ENCODE measurements at regions not wholly inside any gene's neighbourhood (a gene's known extent, or its start where the extent isn't known, plus 50 kb on each side); places are given as distances from the start of the nearest gene placed in this dataset.

- DNase-seq (ENCODE audit: low read depth) (no peak), FAIRE-seq (no peak)
- Histone ChIP-seq H3K27me3 (ENCODE audit: control insufficient read depth, insufficient read depth, low read length) (no peaks in the 10 kb centered on the region), H3K4me3 (ENCODE audit: low read depth, low read length) (no peak overlapping the region), H3K36me3 (ENCODE audit: control insufficient read depth, insufficient read depth, low read length) (no peaks in the 10 kb centered on the region)
- no peak for TF ChIP-seq CTCF (IDR thresholded peaks at IDR 0.05; ENCODE audit: insufficient read depth, low read length, severe bottlenecking)
Measured at GRCh38 chr14:84819528-84819927, 710.4 kb upstream of the FLRT2 start.

GRCh38 chr14:84825481-84826251, 704.3 kb upstream of the FLRT2 start:
- Histone ChIP-seq H3K36me3 (ENCODE audit: control insufficient read depth, insufficient read depth, low read length) (no peaks in the 10 kb centered on the region), H3K4me3 (ENCODE audit: low read depth, low read length) (no peak overlapping the region), H3K27me3 (ENCODE audit: control insufficient read depth, insufficient read depth, low read length) (no peaks in the 10 kb centered on the region)
- TF ChIP-seq CTCF (IDR thresholded peaks at IDR 0.05; ENCODE audit: insufficient read depth, low read length, severe bottlenecking): no peak
- no peak for FAIRE-seq
- DNase-seq (ENCODE audit: low read depth): peak; percentile 87

DNA sequence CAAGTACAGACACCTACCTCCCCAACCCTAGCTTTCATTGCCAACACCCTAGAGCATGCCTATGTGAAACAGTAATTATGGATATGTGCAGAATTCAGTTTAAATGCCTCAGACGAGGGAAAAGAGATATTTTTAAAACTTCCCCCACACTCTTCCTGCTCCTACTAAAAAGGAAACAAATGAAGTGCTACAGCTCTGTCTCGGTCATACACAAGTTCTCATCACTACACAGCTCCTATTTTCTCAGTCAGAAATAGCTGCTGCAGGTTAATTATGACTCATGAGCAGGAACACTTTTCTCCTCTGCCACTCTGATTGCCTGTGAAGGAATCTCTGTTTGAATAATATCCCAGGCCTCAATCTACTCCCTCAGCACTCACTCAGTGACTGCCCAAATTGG, 703.6 kb upstream of the FLRT2 start:
- H3K4me3 ChIP-seq (ENCODE audit: low read depth, low read length): no peak overlapping the region
- H3K27me3 ChIP-seq (ENCODE audit: control insufficient read depth, insufficient read depth, low read length): no peaks in the 10 kb centered on the region
- no peak for TF ChIP-seq CTCF (IDR thresholded peaks at IDR 0.05; ENCODE audit: insufficient read depth, low read length, severe bottlenecking)
- no peak for FAIRE-seq
- no peaks in the 10 kb centered on the region for H3K36me3 ChIP-seq (ENCODE audit: control insufficient read depth, insufficient read depth, low read length)
- DNase-seq (ENCODE audit: low read depth): peak; percentile 61

DNA sequence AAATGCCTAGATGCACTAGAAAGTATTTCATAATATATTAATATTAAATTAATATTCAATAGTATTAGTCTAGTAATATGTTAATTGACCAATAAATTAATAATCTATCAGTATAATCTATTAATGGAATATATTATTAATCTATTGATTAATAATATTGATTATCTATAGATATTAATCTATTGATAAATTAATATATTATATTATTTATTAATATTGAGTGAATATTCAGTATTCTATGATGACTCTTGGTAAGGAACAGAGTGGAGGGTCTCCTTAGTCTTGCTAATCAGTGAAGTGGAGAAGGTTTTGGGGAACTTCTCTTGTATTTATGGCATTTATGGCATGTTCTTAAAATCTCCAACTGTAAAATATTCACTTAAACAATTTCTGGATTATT, 679.3 kb upstream of the FLRT2 start:
- Histone ChIP-seq H3K36me3 (ENCODE audit: control insufficient read depth, insufficient read depth, low read length) (no peaks in the 10 kb centered on the region), H3K27me3 (ENCODE audit: control insufficient read depth, insufficient read depth, low read length) (no peaks in the 10 kb centered on the region), H3K4me3 (ENCODE audit: low read depth, low read length) (no peak overlapping the region)
- FAIRE-seq: no peak
- no peak for DNase-seq (ENCODE audit: low read depth)
- TF ChIP-seq CTCF (IDR thresholded peaks at IDR 0.05; ENCODE audit: insufficient read depth, low read length, severe bottlenecking): no peak

DNA sequence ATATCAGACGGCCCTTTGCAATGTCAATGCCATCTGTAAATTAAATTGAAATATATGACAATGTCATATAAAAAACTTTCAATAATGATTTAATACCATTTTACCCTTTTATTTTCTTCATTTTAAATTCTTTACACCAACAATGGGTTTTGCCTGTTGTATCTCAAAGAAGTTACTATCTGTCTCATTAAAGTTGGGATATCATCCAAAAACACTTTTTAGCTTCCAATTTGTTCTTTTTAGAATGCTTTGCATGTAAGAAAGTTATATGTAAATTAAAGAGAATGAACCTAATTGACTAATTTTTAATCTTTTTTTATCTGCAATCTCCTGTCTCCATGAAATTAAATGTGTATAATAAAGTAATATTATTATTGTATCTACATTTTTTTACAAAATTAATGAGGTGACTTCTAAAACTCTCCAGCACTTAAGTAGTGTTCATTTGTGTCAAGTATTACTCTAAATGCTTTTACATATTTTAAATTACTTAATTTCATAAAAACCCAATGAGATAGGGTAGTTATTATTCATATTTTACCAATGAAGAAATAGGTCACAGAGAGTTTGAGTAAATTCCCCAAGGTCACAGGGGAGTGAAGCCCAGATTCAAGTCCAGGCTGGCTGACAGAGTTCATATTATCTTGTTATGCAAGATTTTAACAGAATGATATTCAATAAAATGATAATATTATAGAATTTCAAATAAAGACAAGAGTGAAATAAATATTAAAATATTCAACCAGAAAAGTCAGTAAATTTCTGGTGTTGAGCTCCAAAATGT, 673.0 kb upstream of the FLRT2 start:
- no peak overlapping the region for H3K4me3 ChIP-seq (ENCODE audit: low read depth, low read length)

More for the DNA sequence above, 673.0 kb upstream of the FLRT2 start:
- FAIRE-seq (no peak), DNase-seq (ENCODE audit: low read depth) (peak; percentile 11)
- Histone ChIP-seq H3K27me3 (ENCODE audit: control insufficient read depth, insufficient read depth, low read length) (no peaks in the 10 kb centered on the region), H3K36me3 (ENCODE audit: control insufficient read depth, insufficient read depth, low read length) (no peaks in the 10 kb centered on the region)
- no peak for TF ChIP-seq CTCF (IDR thresholded peaks at IDR 0.05; ENCODE audit: insufficient read depth, low read length, severe bottlenecking)
